Spleen (tissue), 11 donors: ENCODE measurements at regions not wholly inside any gene's neighbourhood (a gene's known extent, or its start where the extent isn't known, plus 50 kb on each side); places are given as distances from the start of the nearest gene placed in this dataset.

Experiments used
- DNase-seq: peaks from one replicate; pipeline ENCODE4 v3.0.0-alpha.2; 2020
- H3K27ac ChIP-seq, 8 donors: fragments of 200-600 bp; sonication (generic) in 7 of 8; 1 replicate in 4 of 8; 2 replicates in 4 of 8; pipeline versions ENCODE4 v1.5.0 to v1.8.0; 2016 to 2021; ENCODE audit warnings: inconsistent platforms in 4 of 8, mild to moderate bottlenecking in 4 of 8, moderate library complexity in 1 of 8
- H3K27me3 ChIP-seq, 7 donors: fragments of 200-600 bp; sonication (generic) in 6 of 7; replicated peaks in 1 of 7; 1 replicate in 4 of 7; 2 replicates in 3 of 7; pipeline versions ENCODE4 v1.5.0 to v1.8.0; 2016 to 2021; ENCODE audit warnings: inconsistent platforms in 3 of 7, mild to moderate bottlenecking in 1 of 7
- H3K36me3 ChIP-seq, 6 donors: fragments of 200-600 bp; sonication (generic) in 5 of 6; 1 replicate in 4 of 6; 2 replicates in 2 of 6; pipeline versions ENCODE4 v1.5.0 to v1.8.0; 2016 to 2021; ENCODE audit warnings: inconsistent platforms in 2 of 6
- H3K4me1 ChIP-seq, 6 donors: fragments of 200-600 bp; sonication (generic) in 5 of 6; 1 replicate in 3 of 6; 2 replicates in 3 of 6; pipeline versions ENCODE4 v1.5.0 to v1.8.0; 2016 to 2021; ENCODE audit warnings: inconsistent platforms in 3 of 6
- H3K4me3 ChIP-seq, 8 donors: fragments of 200-600 bp; sonication (generic) in 7 of 8; 1 replicate in 4 of 8; 2 replicates in 4 of 8; pipeline versions ENCODE4 v1.5.0 to v1.8.0; 2016 to 2021; ENCODE audit warnings: inconsistent platforms in 4 of 8, mild to moderate bottlenecking in 4 of 8, moderate library complexity in 2 of 8
- H3K9me3 ChIP-seq, 8 donors: fragments of 200-600 bp; sonication (generic) in 7 of 8; 1 replicate in 4 of 8; 2 replicates in 4 of 8; pipeline versions ENCODE4 v1.5.0 to v1.8.0; 2016 to 2021; ENCODE audit warnings: inconsistent platforms in 4 of 8
- POLR2A ChIP-seq, 3 donors: fragments of 450-650 bp; IDR thresholded peaks; one replicate each; pipeline ENCODE4 v1.5.1; 2017; ENCODE audit warnings: antibody characterized with exemption in 3 of 3, mild to moderate bottlenecking in 1 of 3
- POLR2AphosphoS5 ChIP-seq, 3 donors: sonication (generic); formaldehyde crosslinking; IDR thresholded peaks; one replicate each; pipeline ENCODE4 v1.5.1; 2017; ENCODE audit warnings: antibody characterized with exemption in 3 of 3
- WGBS, 5 donors: extraction: QIAGEN DNeasy Blood & Tissue Kit in 3 of 5; methylation state at CpG; one replicate each; pipeline versions ENCODE4 v1.1.5 to v1.1.7; 2013 to 2018; 5-methylcytosine and 5-hydroxymethylcytosine counted together
- intact Hi-C: fragments of 100-400 bp; cut with DNase I; formaldehyde crosslinking; loops from one replicate; pipeline ENCODE4 v1.15.0; 2023; ENCODE audit warnings: low total_unique reads
- TF ChIP-seq, protein P1 (sequence below), 11 experiments: fragments of 200-600 bp in 7 of 11; fragments of 450-650 bp in 4 of 11; sonication (generic) in 4 of 11; IDR thresholded peaks in 8 of 11; conservative IDR thresholded peaks in 3 of 11; 1 replicate in 7 of 11; 2 replicates in 4 of 11; pipeline versions ENCODE4 v1.4.0 to v1.8.0; 2016 to 2021; ENCODE audit warnings: antibody characterized with exemption in 11 of 11, inconsistent platforms in 4 of 11, mild to moderate bottlenecking in 1 of 11
- donor health status: healthy with polysubstance abuse.
- donor health status: DM: no; HTN: no; CAD: no; lungs with moderate emphysema.
- donor health status: DM: no; HTN: no; CAD: no.
- donor health status: Bipolar disorder and iron deficiency.
- donor health status: healthy.
- donor health status: DM: no; HTN: no; CAD: no.
- donor health status: DM: yes; HTN: yes; CAD: no.

DNA sequence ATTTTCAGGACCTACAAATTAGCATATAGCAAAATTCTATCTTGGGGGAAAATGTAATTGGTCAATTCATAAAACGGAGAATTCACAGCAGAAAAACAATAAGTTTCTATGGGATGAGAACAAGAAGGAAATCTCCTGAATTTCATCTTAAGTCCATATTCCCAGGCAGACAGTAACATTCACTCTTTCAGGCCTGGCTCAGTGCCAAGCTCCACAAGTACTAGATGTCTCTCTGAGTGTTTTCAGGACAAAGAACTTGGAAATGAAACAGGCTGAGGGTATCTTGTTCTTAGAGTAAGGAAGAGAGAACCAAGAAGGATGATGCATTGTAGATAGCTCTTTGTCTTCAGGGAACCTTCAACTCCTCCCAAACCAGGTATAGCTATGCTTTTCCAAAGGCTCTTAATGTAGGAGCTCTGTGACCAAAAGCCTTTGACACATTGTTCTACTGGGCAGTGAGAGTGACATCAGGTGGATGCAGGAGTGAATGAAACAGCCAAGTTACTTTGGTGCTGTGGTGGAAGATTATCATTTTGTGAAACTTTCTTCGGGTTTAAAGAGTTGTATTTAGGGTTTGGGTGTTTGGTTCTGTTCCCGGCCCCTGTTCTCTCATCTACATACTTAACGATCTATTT is 298.3 kb downstream of the GPATCH2 start:
- H3K27ac ChIP-seq, result no peak overlapping the region
- H3K4me1 ChIP-seq, result no peaks in the 10 kb centered on the region
- no peak for DNase-seq
- no peaks in the 10 kb centered on the region for H3K36me3 ChIP-seq
- H3K4me3 ChIP-seq, result no peak overlapping the region
- intact Hi-C loops, result no loop called here
- TF ChIP-seq, protein P1, sequence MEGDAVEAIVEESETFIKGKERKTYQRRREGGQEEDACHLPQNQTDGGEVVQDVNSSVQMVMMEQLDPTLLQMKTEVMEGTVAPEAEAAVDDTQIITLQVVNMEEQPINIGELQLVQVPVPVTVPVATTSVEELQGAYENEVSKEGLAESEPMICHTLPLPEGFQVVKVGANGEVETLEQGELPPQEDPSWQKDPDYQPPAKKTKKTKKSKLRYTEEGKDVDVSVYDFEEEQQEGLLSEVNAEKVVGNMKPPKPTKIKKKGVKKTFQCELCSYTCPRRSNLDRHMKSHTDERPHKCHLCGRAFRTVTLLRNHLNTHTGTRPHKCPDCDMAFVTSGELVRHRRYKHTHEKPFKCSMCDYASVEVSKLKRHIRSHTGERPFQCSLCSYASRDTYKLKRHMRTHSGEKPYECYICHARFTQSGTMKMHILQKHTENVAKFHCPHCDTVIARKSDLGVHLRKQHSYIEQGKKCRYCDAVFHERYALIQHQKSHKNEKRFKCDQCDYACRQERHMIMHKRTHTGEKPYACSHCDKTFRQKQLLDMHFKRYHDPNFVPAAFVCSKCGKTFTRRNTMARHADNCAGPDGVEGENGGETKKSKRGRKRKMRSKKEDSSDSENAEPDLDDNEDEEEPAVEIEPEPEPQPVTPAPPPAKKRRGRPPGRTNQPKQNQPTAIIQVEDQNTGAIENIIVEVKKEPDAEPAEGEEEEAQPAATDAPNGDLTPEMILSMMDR (IDR thresholded peaks at IDR 0.05 in 8 of 11, conservative IDR thresholded peaks at IDR 0.05 in 3 of 11), result no peak
- WGBS, 5 donors, result 81 to 89% (median 84%) methylated on average over 4 of the region's 4 CpGs
- H3K27me3 ChIP-seq, result no peaks in the 10 kb centered on the region
- H3K9me3 ChIP-seq, result peaks cover 0 to 13% (median 8%) of the 10 kb centered on the region in 8 donors

GRCh38 chr1:217331698-217332097 is 299.2 kb downstream of the GPATCH2 start:
- Histone ChIP-seq H3K27me3 (no peaks in the 10 kb centered on the region), H3K4me3 (no peak overlapping the region), H3K27ac (no peak overlapping the region), H3K4me1 (no peaks in the 10 kb centered on the region), H3K9me3 (peaks cover 0 to 13% (median 8%) of the 10 kb centered on the region in 8 donors), H3K36me3 (no peaks in the 10 kb centered on the region)
- TF ChIP-seq POLR2AphosphoS5 (IDR thresholded peaks at IDR 0.05) (no peak), POLR2A (IDR thresholded peaks at IDR 0.05) (no peak)
- TF ChIP-seq, protein P1 (IDR thresholded peaks at IDR 0.05 in 8 of 11, conservative IDR thresholded peaks at IDR 0.05 in 3 of 11), result no peak
- intact Hi-C loops, result no loop called here
- DNase-seq, result no peak
- 55 to 67% (median 58%) methylated on average over 4 of the region's 4 CpGs for WGBS, 5 donors

GRCh38 chr1:217327901-217328300 is 303.0 kb downstream of the GPATCH2 start:
- intact Hi-C loops, result no loop called here

DNA sequence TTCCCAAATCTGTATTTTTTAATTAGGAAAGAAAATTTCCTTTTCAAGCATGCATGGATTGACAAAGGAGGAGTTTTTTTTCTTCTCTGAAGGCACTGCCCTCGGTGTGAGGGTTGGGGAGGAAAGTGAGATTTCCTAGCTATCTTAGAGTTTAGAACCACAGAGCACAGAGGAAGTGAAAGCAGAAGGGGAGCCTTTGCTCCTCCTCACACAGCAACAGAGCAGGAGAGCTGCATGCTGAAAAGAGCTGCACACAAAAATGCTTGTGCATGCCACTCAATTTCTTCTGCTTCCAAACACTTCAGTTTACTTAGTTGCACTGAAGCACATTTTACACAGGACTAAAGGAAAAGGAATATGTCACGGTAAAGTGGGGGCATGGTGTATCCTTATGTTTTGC is 308.1 kb downstream of the GPATCH2 start:
- Histone ChIP-seq H3K27ac (no peak overlapping the region), H3K36me3 (no peaks in the 10 kb centered on the region), H3K4me3 (no peak overlapping the region), H3K9me3 (no peaks in the 10 kb centered on the region), H3K27me3 (no peaks in the 10 kb centered on the region), H3K4me1 (no peaks in the 10 kb centered on the region)
- no peak for DNase-seq
- TF ChIP-seq, protein P1 (IDR thresholded peaks at IDR 0.05 in 8 of 11, conservative IDR thresholded peaks at IDR 0.05 in 3 of 11), result no peak
- TF ChIP-seq POLR2A (IDR thresholded peaks at IDR 0.05), result no peak
- TF ChIP-seq POLR2AphosphoS5 (IDR thresholded peaks at IDR 0.05), result no peak
- intact Hi-C loops, result no loop called here
- WGBS, 5 donors, result 38 to 48% (median 43%) methylated on average over 2 of the region's 2 CpGs

More at GRCh38 chr1:217327901-217328300, 303.0 kb downstream of the GPATCH2 start:
- 87 to 96% (median 91%) methylated on average over 3 of the region's 3 CpGs for WGBS, 5 donors
- Histone ChIP-seq H3K4me3 (no peak overlapping the region), H3K27me3 (no peaks in the 10 kb centered on the region), H3K9me3 (peaks cover 0 to 13% (median 8%) of the 10 kb centered on the region in 8 donors), H3K27ac (no peak overlapping the region), H3K36me3 (no peaks in the 10 kb centered on the region), H3K4me1 (no peaks in the 10 kb centered on the region)
- TF ChIP-seq, protein P1 (IDR thresholded peaks at IDR 0.05 in 8 of 11, conservative IDR thresholded peaks at IDR 0.05 in 3 of 11), result no peak
- no peak for TF ChIP-seq POLR2A (IDR thresholded peaks at IDR 0.05)
- no peak for TF ChIP-seq POLR2AphosphoS5 (IDR thresholded peaks at IDR 0.05)
- no peak for DNase-seq
